GM21526 (cell line): ENCODE measurements at regions not wholly inside any gene's neighbourhood (a gene's known extent, or its start where the extent isn't known, plus 50 kb on each side); places are given as distances from the start of the nearest gene placed in this dataset.

Experiments used
- ATAC-seq: cut with Tn5 transposase; IDR thresholded peaks from one replicate; pipeline ENCODE4 v1.9.1; 2021; ENCODE audit warnings: moderate library complexity; ENCODE audit not compliant: unreplicated experiment, low FRiP score

GRCh38 chr1:4263699-4264098, 363.6 kb upstream of the C1orf174 start:
- ATAC-seq, result no peak

GRCh38 chr1:4265836-4266235, 365.8 kb upstream of the C1orf174 start:
- ATAC-seq, result no peak

GRCh38 chr1:4267381-4268261, 367.5 kb upstream of the C1orf174 start:
- ATAC-seq, result no peak

- ATAC-seq, result no peak
Measured at GRCh38 chr1:4268262-4268888, 368.3 kb upstream of the C1orf174 start.

- no peak for ATAC-seq
Measured at GRCh38 chr1:4268889-4269284, 368.8 kb upstream of the C1orf174 start.

GRCh38 chr1:4269330-4269729, 369.3 kb upstream of the C1orf174 start:
- no peak for ATAC-seq

GRCh38 chr1:4269952-4270570, 370.0 kb upstream of the C1orf174 start:
- no peak for ATAC-seq

- ATAC-seq, result no peak
Measured at GRCh38 chr1:4270651-4271337, 370.7 kb upstream of the C1orf174 start.

- ATAC-seq, result no peak
Measured at GRCh38 chr1:4271338-4271998, 371.4 kb upstream of the C1orf174 start.

GRCh38 chr1:4272568-4272967, 372.5 kb upstream of the C1orf174 start:
- ATAC-seq, result no peak

- ATAC-seq, result no peak
Measured at GRCh38 chr1:4273243-4273642, 373.2 kb upstream of the C1orf174 start.

- ATAC-seq, result no peak
Measured at GRCh38 chr1:4273747-4274146, 373.7 kb upstream of the C1orf174 start.

GRCh38 chr1:4275083-4275482, 375.0 kb upstream of the C1orf174 start:
- no peak for ATAC-seq

GRCh38 chr1:4276238-4276637, 376.2 kb upstream of the C1orf174 start:
- ATAC-seq, result no peak

- no peak for ATAC-seq
Measured at GRCh38 chr1:4277598-4277997, 376.8 kb upstream of the AJAP1 start.

- no peak for ATAC-seq
Measured at GRCh38 chr1:4284976-4285375, 369.4 kb upstream of the AJAP1 start.

- ATAC-seq, result no peak
Measured at GRCh38 chr1:4292861-4293260, 361.5 kb upstream of the AJAP1 start.

GRCh38 chr1:4298361-4299083, 355.9 kb upstream of the AJAP1 start:
- ATAC-seq, result no peak

GRCh38 chr1:4301007-4301406, 353.4 kb upstream of the AJAP1 start:
- no peak for ATAC-seq

GRCh38 chr1:4303303-4303702, 351.1 kb upstream of the AJAP1 start:
- ATAC-seq, result no peak
